ENCODE measurements at regions not wholly inside any gene's neighbourhood (a gene's known extent, or its start where the extent isn't known, plus 50 kb on each side); places are given as distances from the start of the nearest gene placed in this dataset.

GRCh38 chr3:190721330-190721729, 141.2 kb downstream of the GMNC start:
- TF ChIP-seq CTCF (IDR thresholded peaks at IDR 0.05) (no peak), POLR2AphosphoS5 (IDR thresholded peaks at IDR 0.05) (no peak), POLR2A (IDR thresholded peaks at IDR 0.05) (no peak), EP300 (IDR thresholded peaks at IDR 0.05) (no peak)

All from gastroesophageal sphincter (tissue), 3 donors.